Body of pancreas (tissue), 4 donors: ENCODE measurements at regions not wholly inside any gene's neighbourhood (a gene's known extent, or its start where the extent isn't known, plus 50 kb on each side); places are given as distances from the start of the nearest gene placed in this dataset.

Experiments
- ATAC-seq: fragments of 150-250 bp; one replicate; pipeline ENCODE4 v1.9.1; 2016
- DNase-seq, 4 donors: peaks; one replicate each; pipeline ENCODE4 v3.0.0-alpha.2; 2019
- H3K27ac ChIP-seq, 4 donors: fragments of 200-600 bp; sonication (generic); 1 replicate in 3 of 4; 2 replicates in 1 of 4; pipeline versions ENCODE4 v1.5.1 to v1.6.1; 2016 to 2019; ENCODE audit warnings: mild to moderate bottlenecking in 1 of 4, mixed read lengths in 1 of 4, moderate library complexity in 1 of 4
- H3K27me3 ChIP-seq, 2 donors: fragments of 200-600 bp; sonication (generic); one replicate each; pipeline ENCODE4 v1.6.0; 2016; ENCODE audit warnings: mild to moderate bottlenecking in 1 of 2
- H3K36me3 ChIP-seq, 2 donors: fragments of 200-600 bp; sonication (generic); replicated peaks in 1 of 2; 2 replicates each; pipeline ENCODE4 v1.5.1; 2016; ENCODE audit warnings: low read depth in 2 of 2; ENCODE audit not compliant: insufficient read depth in 1 of 2
- H3K4me1 ChIP-seq: fragments of 200-600 bp; sonication (generic); one replicate; pipeline ENCODE4 v1.6.0; 2016
- H3K4me3 ChIP-seq, 2 donors: fragments of 200-600 bp; sonication (generic); 1 replicate in 1 of 2; 2 replicates in 1 of 2; pipeline ENCODE4 v1.5.1; 2016 to 2019
- H3K9me3 ChIP-seq, 3 donors: fragments of 200-600 bp; sonication (generic); 1 replicate in 2 of 3; 2 replicates in 1 of 3; pipeline ENCODE4 v1.5.1; 2016
- CTCF ChIP-seq, 7 experiments: fragments of 450-650 bp in 4 of 7; fragments of 200-600 bp in 3 of 7; sonication (generic) in 3 of 7; IDR thresholded peaks; one replicate each; pipeline ENCODE4 v1.5.1; 2016 to 2019; ENCODE audit warnings: antibody characterized with exemption in 7 of 7
- POLR2A ChIP-seq, 3 donors: fragments of 450-650 bp; IDR thresholded peaks; one replicate each; pipeline ENCODE4 v1.6.1; 2016; ENCODE audit warnings: antibody characterized with exemption in 3 of 3, mild to moderate bottlenecking in 2 of 3
- WGBS, 2 donors: methylation state at CpG; one replicate each; pipeline ENCODE4 v1.1.5; 2017; 5-methylcytosine and 5-hydroxymethylcytosine counted together
- intact Hi-C: fragments of 100-400 bp; cut with DNase I; formaldehyde crosslinking; loops from one replicate; pipeline ENCODE4 v1.15.1; 2023

DNA sequence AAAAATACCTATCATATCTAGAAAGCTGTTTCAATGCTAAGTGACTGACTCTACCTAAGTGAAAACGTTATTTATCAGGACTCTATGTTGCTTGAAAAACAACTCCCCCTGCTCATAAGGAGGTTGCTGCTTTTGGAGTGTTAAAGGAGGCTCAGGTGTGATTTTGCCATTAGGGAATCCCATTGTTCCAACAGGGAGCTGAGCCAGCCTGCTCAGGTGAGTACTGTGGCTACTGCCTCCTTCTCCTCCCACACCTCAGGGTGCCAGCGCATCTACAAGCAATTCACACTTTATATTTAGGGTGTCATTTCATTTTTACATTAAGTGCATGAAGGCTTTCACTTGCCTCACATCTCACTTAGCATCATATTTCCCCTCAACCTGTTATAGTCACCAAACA is 84.7 kb downstream of the SEM1 start:
- H3K4me1 ChIP-seq: no peaks in the 10 kb centered on the region
- H3K9me3 ChIP-seq: no peaks in the 10 kb centered on the region
- no peak overlapping the region for H3K27ac ChIP-seq
- H3K4me3 ChIP-seq: no peak overlapping the region
- no peak for TF ChIP-seq POLR2A (IDR thresholded peaks at IDR 0.05)
- no peak for TF ChIP-seq CTCF (IDR thresholded peaks at IDR 0.05)
- intact Hi-C loops: no loop called here
- ATAC-seq: no peak
- no peaks in the 10 kb centered on the region for H3K27me3 ChIP-seq
- 23 to 35% methylated on average over 2 of the region's 2 CpGs for WGBS, 2 donors
- H3K36me3 ChIP-seq: no peaks in the 10 kb centered on the region
- DNase-seq: no peak

DNA sequence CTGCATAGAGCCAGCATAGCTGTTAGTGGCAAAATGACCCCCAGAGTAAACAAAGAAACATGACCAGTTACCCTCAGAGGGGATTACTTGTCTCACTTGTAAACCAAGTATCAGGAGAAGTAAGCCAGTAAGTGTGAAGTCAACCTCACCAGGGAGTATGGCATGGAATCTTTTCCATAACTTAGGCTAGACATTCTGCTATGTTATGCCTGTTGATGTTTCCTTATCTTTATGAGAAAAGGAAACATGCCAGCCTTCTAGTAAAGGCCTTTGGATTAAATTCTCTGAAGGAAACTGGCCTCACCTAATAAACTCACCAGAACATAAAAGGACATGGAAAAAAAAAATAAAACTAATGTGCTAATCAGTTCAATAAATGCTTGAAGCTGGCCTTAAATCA is 87.7 kb downstream of the SEM1 start:
- no peak for ATAC-seq
- TF ChIP-seq CTCF (IDR thresholded peaks at IDR 0.05) (no peak), POLR2A (IDR thresholded peaks at IDR 0.05) (no peak)
- Histone ChIP-seq H3K4me1 (no peaks in the 10 kb centered on the region), H3K9me3 (no peaks in the 10 kb centered on the region), H3K27ac (no peak overlapping the region), H3K36me3 (no peaks in the 10 kb centered on the region), H3K27me3 (no peaks in the 10 kb centered on the region), H3K4me3 (no peak overlapping the region)
- intact Hi-C loops: no loop called here
- DNase-seq: no peak

DNA sequence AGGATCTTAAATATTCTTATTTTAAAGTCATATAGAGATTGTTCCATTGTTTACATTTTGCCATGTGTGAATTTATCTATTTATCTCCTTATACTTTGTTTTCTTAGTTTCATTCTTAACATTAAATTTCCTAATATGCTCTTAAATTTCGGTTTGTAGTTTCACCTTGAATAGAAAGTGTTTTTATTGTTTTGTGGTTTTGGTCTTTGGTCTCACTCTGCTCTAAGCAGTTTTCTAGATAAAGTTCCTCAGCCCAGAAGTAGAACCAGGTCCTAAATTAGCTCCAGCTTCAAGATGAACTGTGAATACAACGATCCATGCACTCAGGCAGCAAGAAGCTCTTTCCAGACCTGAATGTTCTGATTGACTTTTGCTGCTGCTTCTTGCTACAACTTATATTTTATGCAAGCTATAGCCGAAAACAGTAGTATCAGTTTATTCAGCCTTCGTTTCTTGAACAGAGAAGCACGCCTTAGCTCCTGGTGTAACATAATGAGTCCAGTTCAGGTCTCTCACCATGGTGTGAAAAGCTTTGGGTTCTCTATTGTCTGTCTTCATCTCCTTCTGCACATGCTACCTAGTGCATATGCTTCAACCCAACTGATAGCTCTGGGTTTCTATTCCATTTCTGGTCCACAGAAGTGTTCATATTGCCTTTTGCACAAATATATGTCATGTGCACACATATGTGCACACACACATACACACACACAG is 95.3 kb downstream of the SEM1 start:
- ATAC-seq (no peak), DNase-seq (no peak)
- H3K27ac ChIP-seq: no peak overlapping the region
- no peaks in the 10 kb centered on the region for H3K36me3 ChIP-seq
- H3K9me3 ChIP-seq: no peaks in the 10 kb centered on the region
- no peak overlapping the region for H3K4me3 ChIP-seq
- no peaks in the 10 kb centered on the region for H3K4me1 ChIP-seq
- TF ChIP-seq CTCF (IDR thresholded peaks at IDR 0.05) (no peak), POLR2A (IDR thresholded peaks at IDR 0.05) (no peak)
- WGBS, 2 donors: 75 to 86% methylated on average over 5 of the region's 5 CpGs
- no peaks in the 10 kb centered on the region for H3K27me3 ChIP-seq
- intact Hi-C loops: no loop called here

DNA sequence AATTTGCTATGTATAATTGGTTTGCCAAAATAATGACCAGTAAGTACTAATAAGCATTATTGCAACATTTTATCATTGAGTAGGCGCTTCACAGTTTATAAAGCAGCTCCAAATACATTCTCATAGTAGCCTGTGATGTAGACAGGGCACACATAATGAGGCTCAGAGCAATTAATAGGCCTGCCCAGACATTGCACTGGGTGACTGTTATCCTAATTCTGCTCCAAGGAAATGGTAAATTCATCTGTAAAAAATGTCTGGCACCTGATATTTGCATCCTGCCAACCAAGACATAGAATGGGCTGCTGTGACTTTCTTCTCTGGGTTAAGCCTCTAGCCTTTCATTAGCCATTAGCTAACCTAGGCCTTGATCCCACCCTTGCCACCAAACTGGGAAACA is 97.6 kb downstream of the SEM1 start:
- TF ChIP-seq POLR2A (IDR thresholded peaks at IDR 0.05): no peak
- TF ChIP-seq CTCF (IDR thresholded peaks at IDR 0.05): no peak
- no peak for ATAC-seq

GRCh38 chr7:96605045-96605716 is 104.5 kb downstream of the SEM1 start:
- WGBS, 2 donors: 39 to 44% methylated on average over 2 of the region's 2 CpGs
- peaks cover 4% of the 10 kb centered on the region for H3K4me1 ChIP-seq
- TF ChIP-seq CTCF (IDR thresholded peaks at IDR 0.05) (no peak), POLR2A (IDR thresholded peaks at IDR 0.05) (no peak)
- H3K36me3 ChIP-seq: no peaks in the 10 kb centered on the region
- no peak overlapping the region for H3K27ac ChIP-seq
- DNase-seq: no peak
- H3K27me3 ChIP-seq: no peaks in the 10 kb centered on the region
- no peaks in the 10 kb centered on the region for H3K9me3 ChIP-seq
- intact Hi-C loops: no loop called here
- no peak overlapping the region for H3K4me3 ChIP-seq
- ATAC-seq: no peak

More for the DNA sequence above, 97.6 kb downstream of the SEM1 start:
- no peak overlapping the region for H3K4me3 ChIP-seq
- H3K36me3 ChIP-seq: no peaks in the 10 kb centered on the region
- intact Hi-C loops: no loop called here
- no peak for DNase-seq
- no peaks in the 10 kb centered on the region for H3K4me1 ChIP-seq
- H3K27ac ChIP-seq: no peak overlapping the region
- 94 to 96% methylated on average over 1 of the region's 1 CpG for WGBS, 2 donors
- no peaks in the 10 kb centered on the region for H3K27me3 ChIP-seq
- H3K9me3 ChIP-seq: no peaks in the 10 kb centered on the region
